Stomach (tissue), 4 donors: ENCODE measurements at regions not wholly inside any gene's neighbourhood (a gene's known extent, or its start where the extent isn't known, plus 50 kb on each side); places are given as distances from the start of the nearest gene placed in this dataset.

Source experiments
- CTCF ChIP-seq, 7 experiments: fragments of 450-650 bp in 4 of 7; fragments of 200-600 bp in 3 of 7; sonication (generic) in 3 of 7; IDR thresholded peaks; one replicate each; pipeline ENCODE4 v1.5.1; 2016 to 2019; ENCODE audit warnings: antibody characterized with exemption in 7 of 7, control low read depth in 2 of 7, mild to moderate bottlenecking in 1 of 7
- EP300 ChIP-seq: sonication (generic); formaldehyde crosslinking; IDR thresholded peaks from one replicate; pipeline ENCODE4 v1.6.1; 2017; ENCODE audit warnings: antibody characterized with exemption
- POLR2A ChIP-seq, 4 donors: fragments of 450-650 bp; IDR thresholded peaks; one replicate each; pipeline ENCODE4 v1.6.1; 2016; ENCODE audit warnings: antibody characterized with exemption in 4 of 4, control low read depth in 2 of 4, mild to moderate bottlenecking in 1 of 4, moderate library complexity in 1 of 4
- POLR2AphosphoS5 ChIP-seq, 3 donors: sonication (generic); formaldehyde crosslinking; IDR thresholded peaks; one replicate each; pipeline ENCODE4 v1.6.1; 2016; ENCODE audit warnings: antibody characterized with exemption in 3 of 3

GRCh38 chr11:79940165-79940564 is 499.3 kb upstream of the TENM4 start:
- TF ChIP-seq CTCF (IDR thresholded peaks at IDR 0.05) (no peak), POLR2A (IDR thresholded peaks at IDR 0.05) (no peak), POLR2AphosphoS5 (IDR thresholded peaks at IDR 0.05) (no peak), EP300 (no peak)
